ENCODE measurements at regions not wholly inside any gene's neighbourhood (a gene's known extent, or its start where the extent isn't known, plus 50 kb on each side); places are given as distances from the start of the nearest gene placed in this dataset.

GRCh38 chr7:22572937-22573336 is 72.9 kb upstream of the STEAP1B start:
- TF ChIP-seq CTCF (IDR thresholded peaks at IDR 0.05; ENCODE audit: control extremely low read depth in 1 of 3, insufficient read depth in 1 of 3, low read depth in 1 of 3, low read length in 3 of 3) (no peak), ZNF274 (IDR thresholded peaks at IDR 0.05; ENCODE audit: borderline replicate concordance, extremely low read depth, low read length) (no peak), POLR2A (IDR thresholded peaks at IDR 0.05; ENCODE audit: control extremely low read depth in 1 of 2, low read depth in 2 of 2, low read length in 2 of 2) (no peak), EZH2 (IDR thresholded peaks at IDR 0.05; ENCODE audit: low read depth, low read length, severe bottlenecking) (no peak), CBX5 (IDR thresholded peaks at IDR 0.05; ENCODE audit: low read depth, low read length) (no peak), YY1 (IDR thresholded peaks at IDR 0.05; ENCODE audit: low read depth, low read length) (no peak), TBP (IDR thresholded peaks at IDR 0.05; ENCODE audit: low read depth, low read length) (no peak), JUN (IDR thresholded peaks at IDR 0.05; ENCODE audit: low read depth, low read length) (no peak), CEBPB (IDR thresholded peaks at IDR 0.05; ENCODE audit: low read depth, low read length) (no peak), RAD21 (IDR thresholded peaks at IDR 0.05 in 1 of 2, conservative IDR thresholded peaks at IDR 0.05 in 1 of 2; ENCODE audit: low read depth in 2 of 2, low read length in 2 of 2) (no peak), SP4 (IDR thresholded peaks at IDR 0.05; ENCODE audit: low read length) (no peak), TCF12 (IDR thresholded peaks at IDR 0.05; ENCODE audit: low read depth, low read length) (no peak), POLR2AphosphoS5 (IDR thresholded peaks at IDR 0.05; ENCODE audit: low read depth, low read length) (no peak)
